Prostate gland (tissue), 2 donors: ENCODE measurements at regions not wholly inside any gene's neighbourhood (a gene's known extent, or its start where the extent isn't known, plus 50 kb on each side); places are given as distances from the start of the nearest gene placed in this dataset.

ENCODE experiments used
- DNase-seq: peaks from one replicate; pipeline ENCODE4 v3.0.0-alpha.2; 2019; ENCODE audit warnings: low spot score
- H3K27ac ChIP-seq, 2 donors: fragments of 200-600 bp; sonication (generic); 2 replicates each; pipeline ENCODE4 v1.5.1; 2017 to 2019
- H3K27me3 ChIP-seq: fragments of 200-600 bp; sonication (generic); replicated peaks from 2 replicates; pipeline ENCODE4 v1.5.1; 2019; ENCODE audit not compliant: insufficient read depth
- H3K36me3 ChIP-seq, 2 donors: fragments of 200-600 bp; sonication (generic); 1 replicate in 1 of 2; 2 replicates in 1 of 2; pipeline versions ENCODE4 v1.5.1 to v1.8.1; 2017 to 2019
- H3K4me1 ChIP-seq: fragments of 200-600 bp; sonication (generic); replicated peaks from 2 replicates; pipeline ENCODE4 v1.5.1; 2019
- H3K4me3 ChIP-seq, 2 donors: fragments of 200-600 bp; sonication (generic); 2 replicates each; pipeline ENCODE4 v1.5.1; 2017 to 2019
- H3K9me3 ChIP-seq: fragments of 200-600 bp; sonication (generic); 2 replicates; pipeline ENCODE4 v1.5.1; 2017
- POLR2A ChIP-seq: fragments of 450-650 bp; IDR thresholded peaks from one replicate; pipeline ENCODE4 v1.6.1; 2016; ENCODE audit warnings: antibody characterized with exemption, mild to moderate bottlenecking
- POLR2AphosphoS5 ChIP-seq: sonication (generic); formaldehyde crosslinking; IDR thresholded peaks from one replicate; pipeline ENCODE4 v1.6.1; 2017; ENCODE audit warnings: antibody characterized with exemption
- WGBS: methylation state at CpG from one replicate; pipeline ENCODE4 v1.1.5; 2018; 5-methylcytosine and 5-hydroxymethylcytosine counted together
- intact Hi-C: fragments of 100-400 bp; cut with DNase I; formaldehyde crosslinking; loops from one replicate; pipeline ENCODE4 v1.14.2; 2022
- TF ChIP-seq, protein P1 (sequence below), 4 experiments: fragments of 200-600 bp in 2 of 4; fragments of 450-650 bp in 2 of 4; sonication (generic) in 2 of 4; IDR thresholded peaks; 1 replicate in 3 of 4; 2 replicates in 1 of 4; pipeline ENCODE4 v1.5.1; 2016 to 2019; ENCODE audit warnings: antibody characterized with exemption in 4 of 4, mild to moderate bottlenecking in 2 of 4, moderate library complexity in 2 of 4

DNA sequence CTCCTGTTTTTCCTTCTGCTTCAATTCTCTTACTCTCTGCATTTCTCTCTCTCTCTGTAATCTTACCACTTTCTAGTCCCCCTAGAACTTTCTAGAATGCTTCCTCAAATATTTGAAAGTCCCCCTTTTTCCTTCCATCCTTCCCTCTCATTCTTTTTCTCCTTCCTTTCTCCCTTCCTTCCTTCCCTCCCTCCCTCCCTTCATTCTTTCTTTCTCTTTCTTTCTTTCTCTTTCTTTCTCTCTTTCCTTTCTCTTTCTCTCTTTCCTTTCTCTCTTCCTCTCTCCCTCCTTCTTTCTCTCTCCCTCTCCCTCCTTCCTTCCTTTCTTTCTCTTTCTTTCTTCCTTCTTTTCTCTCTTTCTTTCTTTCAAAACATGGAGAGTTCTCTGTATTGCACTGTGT, 201.4 kb upstream of the IGF1 start:
- Histone ChIP-seq H3K36me3 (no peaks in the 10 kb centered on the region), H3K9me3 (no peaks in the 10 kb centered on the region), H3K27me3 (no peaks in the 10 kb centered on the region), H3K27ac (no peak overlapping the region), H3K4me1 (no peaks in the 10 kb centered on the region), H3K4me3 (no peak overlapping the region)
- TF ChIP-seq POLR2A (no peak), POLR2AphosphoS5 (no peak)
- TF ChIP-seq, protein P1, sequence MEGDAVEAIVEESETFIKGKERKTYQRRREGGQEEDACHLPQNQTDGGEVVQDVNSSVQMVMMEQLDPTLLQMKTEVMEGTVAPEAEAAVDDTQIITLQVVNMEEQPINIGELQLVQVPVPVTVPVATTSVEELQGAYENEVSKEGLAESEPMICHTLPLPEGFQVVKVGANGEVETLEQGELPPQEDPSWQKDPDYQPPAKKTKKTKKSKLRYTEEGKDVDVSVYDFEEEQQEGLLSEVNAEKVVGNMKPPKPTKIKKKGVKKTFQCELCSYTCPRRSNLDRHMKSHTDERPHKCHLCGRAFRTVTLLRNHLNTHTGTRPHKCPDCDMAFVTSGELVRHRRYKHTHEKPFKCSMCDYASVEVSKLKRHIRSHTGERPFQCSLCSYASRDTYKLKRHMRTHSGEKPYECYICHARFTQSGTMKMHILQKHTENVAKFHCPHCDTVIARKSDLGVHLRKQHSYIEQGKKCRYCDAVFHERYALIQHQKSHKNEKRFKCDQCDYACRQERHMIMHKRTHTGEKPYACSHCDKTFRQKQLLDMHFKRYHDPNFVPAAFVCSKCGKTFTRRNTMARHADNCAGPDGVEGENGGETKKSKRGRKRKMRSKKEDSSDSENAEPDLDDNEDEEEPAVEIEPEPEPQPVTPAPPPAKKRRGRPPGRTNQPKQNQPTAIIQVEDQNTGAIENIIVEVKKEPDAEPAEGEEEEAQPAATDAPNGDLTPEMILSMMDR (IDR thresholded peaks at IDR 0.05): no peak
- intact Hi-C loops: no loop called here
- no peak for DNase-seq

DNA sequence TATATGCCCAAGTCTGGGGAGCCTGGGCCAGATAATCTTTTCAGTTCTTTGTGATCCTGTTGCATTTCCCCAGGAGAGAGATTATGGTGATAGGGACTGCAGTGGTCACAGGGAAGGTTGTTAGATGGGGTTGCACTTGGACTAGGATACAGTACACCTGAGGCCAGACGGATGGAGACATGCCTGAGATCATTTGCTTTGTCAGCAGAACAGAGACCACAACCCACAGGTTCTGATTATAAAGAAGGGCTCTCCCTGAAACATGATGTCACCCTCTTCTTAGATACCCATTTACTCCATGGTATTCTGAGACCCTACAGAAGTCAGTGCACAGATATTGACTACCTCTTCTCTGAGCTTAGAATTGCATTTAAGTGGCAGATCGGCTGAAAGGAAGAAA, 200.9 kb upstream of the IGF1 start:
- intact Hi-C loops: no loop called here
- no peak overlapping the region for H3K27ac ChIP-seq
- H3K9me3 ChIP-seq: no peaks in the 10 kb centered on the region
- WGBS: 82% methylated on average over 2 of the region's 2 CpGs
- H3K4me3 ChIP-seq: no peak overlapping the region
- DNase-seq: no peak
- H3K27me3 ChIP-seq: no peaks in the 10 kb centered on the region
- H3K4me1 ChIP-seq: no peaks in the 10 kb centered on the region
- no peak for TF ChIP-seq POLR2A
- TF ChIP-seq, protein P1 (IDR thresholded peaks at IDR 0.05): no peak
- TF ChIP-seq POLR2AphosphoS5: no peak
- H3K36me3 ChIP-seq: no peaks in the 10 kb centered on the region

DNA sequence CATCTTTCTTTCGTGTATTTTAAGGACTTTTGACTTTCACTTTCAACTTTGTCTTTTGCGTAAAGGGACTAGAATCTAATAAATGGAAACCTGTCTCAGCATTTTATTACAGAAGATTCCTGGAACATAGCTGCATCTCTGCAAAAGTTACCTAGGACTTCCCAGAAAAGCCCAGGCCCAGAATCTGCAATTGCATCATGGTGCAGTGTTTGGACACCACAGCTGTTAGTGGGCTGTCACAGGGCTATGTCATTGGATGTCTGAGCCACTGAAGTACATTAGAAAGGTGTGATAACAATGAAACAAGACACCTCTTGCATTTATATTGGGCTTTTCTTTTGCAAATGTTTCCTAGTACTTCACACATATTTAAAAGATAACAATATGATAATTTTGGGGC, 199.9 kb upstream of the IGF1 start:
- no peak for DNase-seq
- Histone ChIP-seq H3K4me1 (no peaks in the 10 kb centered on the region), H3K27me3 (no peaks in the 10 kb centered on the region), H3K4me3 (no peak overlapping the region), H3K9me3 (no peaks in the 10 kb centered on the region), H3K36me3 (no peaks in the 10 kb centered on the region), H3K27ac (no peak overlapping the region)
- 43% methylated on average over 2 of the region's 2 CpGs for WGBS
- TF ChIP-seq POLR2A (no peak), POLR2AphosphoS5 (no peak)
- TF ChIP-seq, protein P1 (IDR thresholded peaks at IDR 0.05): no peak
- intact Hi-C loops: no loop called here

DNA sequence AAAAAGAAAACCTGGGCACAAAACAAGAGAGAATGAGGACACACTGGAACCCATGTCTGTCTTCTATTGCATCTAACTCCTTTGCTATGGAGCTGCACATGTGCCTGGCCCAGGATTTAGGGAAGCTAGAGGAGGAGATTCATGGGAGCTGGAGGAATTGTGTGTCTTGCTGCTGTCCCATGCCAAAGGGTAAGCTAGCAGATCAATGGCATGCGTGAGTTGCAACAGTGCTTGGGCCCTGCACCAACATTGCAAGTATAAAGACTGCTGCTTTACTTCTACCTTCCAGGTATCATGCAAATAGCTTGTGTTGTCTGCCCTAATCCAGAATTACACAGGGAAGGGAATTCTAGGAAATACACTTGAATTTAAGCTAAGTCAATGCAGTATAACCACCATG, 196.4 kb upstream of the IGF1 start:
- no peaks in the 10 kb centered on the region for H3K36me3 ChIP-seq
- intact Hi-C loops: no loop called here
- 100% methylated on average over 1 of the region's 1 CpG for WGBS
- no peak for DNase-seq
- H3K27ac ChIP-seq: no peak overlapping the region
- no peaks in the 10 kb centered on the region for H3K4me1 ChIP-seq
- no peaks in the 10 kb centered on the region for H3K27me3 ChIP-seq
- TF ChIP-seq POLR2AphosphoS5 (no peak), POLR2A (no peak)
- TF ChIP-seq, protein P1 (IDR thresholded peaks at IDR 0.05): no peak
- no peaks in the 10 kb centered on the region for H3K9me3 ChIP-seq
- no peak overlapping the region for H3K4me3 ChIP-seq

DNA sequence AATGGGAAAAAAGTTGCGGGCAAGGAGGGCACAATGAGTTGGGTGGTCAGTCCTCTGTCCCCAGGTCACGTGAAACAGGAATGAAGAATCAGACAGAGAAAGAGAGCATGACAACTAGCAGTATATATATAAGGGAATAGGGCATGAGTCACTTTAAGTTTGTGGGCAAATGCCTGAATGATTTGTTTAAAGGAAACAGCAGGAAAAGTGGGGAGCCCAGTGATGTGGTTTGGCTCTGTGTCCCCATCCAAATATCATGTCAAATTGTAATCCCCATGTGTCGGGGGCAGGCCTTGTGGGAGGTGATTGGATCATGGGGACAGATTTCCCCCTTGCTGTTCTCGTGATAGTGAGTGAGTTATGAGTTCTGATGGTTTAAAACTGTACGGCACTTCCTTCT, 195.3 kb upstream of the IGF1 start:
- H3K9me3 ChIP-seq: no peaks in the 10 kb centered on the region
- no peaks in the 10 kb centered on the region for H3K4me1 ChIP-seq
- intact Hi-C loops: no loop called here
- no peak for DNase-seq
- 84% methylated on average over 5 of the region's 5 CpGs for WGBS
- H3K27ac ChIP-seq: no peak overlapping the region
- no peak overlapping the region for H3K4me3 ChIP-seq
- no peaks in the 10 kb centered on the region for H3K36me3 ChIP-seq
- no peak for TF ChIP-seq POLR2AphosphoS5
- TF ChIP-seq, protein P1 (IDR thresholded peaks at IDR 0.05): no peak
- no peak for TF ChIP-seq POLR2A
- H3K27me3 ChIP-seq: no peaks in the 10 kb centered on the region
